ENCODE measurements at regions not wholly inside any gene's neighbourhood (a gene's known extent, or its start where the extent isn't known, plus 50 kb on each side); places are given as distances from the start of the nearest gene placed in this dataset.

DNA sequence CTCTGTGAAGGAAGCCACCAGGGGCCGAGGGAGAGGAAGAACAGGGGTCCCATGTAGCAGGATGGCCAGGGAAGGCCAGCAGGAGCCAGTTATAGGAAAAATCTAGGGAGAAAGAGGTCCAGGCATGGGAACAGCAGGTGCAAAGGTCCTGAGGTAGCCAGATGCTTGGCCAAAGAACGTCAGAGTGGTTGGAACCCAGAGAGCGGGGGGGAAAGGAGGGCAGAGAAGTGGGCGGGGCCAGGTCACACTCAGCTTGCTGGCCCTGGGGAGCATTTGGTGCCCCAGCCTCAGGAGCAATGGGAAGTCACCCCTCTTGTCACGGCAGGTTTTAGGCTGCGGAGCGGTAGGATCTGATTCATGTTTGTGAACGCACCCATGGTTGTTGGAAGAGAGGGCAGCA, 180.5 kb downstream of the PHETA1 start:
- H3K4me1 Mint-ChIP-seq (ENCODE audit: low read depth), result no peaks in the 10 kb centered on the region
- no peak overlapping the region for H3K4me3 Mint-ChIP-seq
- H3K36me3 Mint-ChIP-seq (ENCODE audit: low read depth), result no peaks in the 10 kb centered on the region
- DNase-seq, result no peak
- H3K9me3 Mint-ChIP-seq, result peaks cover 7% of the 10 kb centered on the region; the same call in 1 of the 2 replicates
- TF ChIP-seq, protein P1, sequence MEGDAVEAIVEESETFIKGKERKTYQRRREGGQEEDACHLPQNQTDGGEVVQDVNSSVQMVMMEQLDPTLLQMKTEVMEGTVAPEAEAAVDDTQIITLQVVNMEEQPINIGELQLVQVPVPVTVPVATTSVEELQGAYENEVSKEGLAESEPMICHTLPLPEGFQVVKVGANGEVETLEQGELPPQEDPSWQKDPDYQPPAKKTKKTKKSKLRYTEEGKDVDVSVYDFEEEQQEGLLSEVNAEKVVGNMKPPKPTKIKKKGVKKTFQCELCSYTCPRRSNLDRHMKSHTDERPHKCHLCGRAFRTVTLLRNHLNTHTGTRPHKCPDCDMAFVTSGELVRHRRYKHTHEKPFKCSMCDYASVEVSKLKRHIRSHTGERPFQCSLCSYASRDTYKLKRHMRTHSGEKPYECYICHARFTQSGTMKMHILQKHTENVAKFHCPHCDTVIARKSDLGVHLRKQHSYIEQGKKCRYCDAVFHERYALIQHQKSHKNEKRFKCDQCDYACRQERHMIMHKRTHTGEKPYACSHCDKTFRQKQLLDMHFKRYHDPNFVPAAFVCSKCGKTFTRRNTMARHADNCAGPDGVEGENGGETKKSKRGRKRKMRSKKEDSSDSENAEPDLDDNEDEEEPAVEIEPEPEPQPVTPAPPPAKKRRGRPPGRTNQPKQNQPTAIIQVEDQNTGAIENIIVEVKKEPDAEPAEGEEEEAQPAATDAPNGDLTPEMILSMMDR (IDR thresholded peaks at IDR 0.05), result no peak
- H3K27ac Mint-ChIP-seq, result no peak overlapping the region
- H3K27me3 Mint-ChIP-seq (ENCODE audit: insufficient read depth), result peaks cover 22% of the 10 kb centered on the region

DNA sequence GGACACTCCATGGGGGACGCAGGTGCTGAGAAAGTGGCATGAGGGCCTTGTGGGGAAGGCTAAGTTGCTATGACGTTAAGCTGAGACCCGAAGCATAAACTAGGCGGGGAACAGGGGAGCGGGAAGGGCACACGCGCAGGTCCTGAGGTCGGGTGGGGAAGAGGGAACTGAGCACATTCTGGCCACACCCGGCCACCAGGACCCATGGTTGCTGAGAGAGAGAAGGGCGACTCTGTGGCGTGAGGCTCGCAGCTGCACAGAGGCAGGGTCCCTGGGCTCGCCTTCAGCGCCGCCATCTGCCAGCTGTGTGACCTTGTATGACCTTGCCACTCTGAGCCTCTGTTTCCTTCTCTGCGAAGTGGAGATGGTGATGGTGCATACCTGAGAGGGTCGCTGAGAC, 182.5 kb downstream of the PHETA1 start:
- Mint-ChIP-seq H3K4me1 (ENCODE audit: low read depth) (no peaks in the 10 kb centered on the region), H3K27ac (no peak overlapping the region), H3K27me3 (ENCODE audit: insufficient read depth) (peaks cover 34% of the 10 kb centered on the region), H3K9me3 (peaks cover 7% of the 10 kb centered on the region; the same call in 1 of the 2 replicates), H3K4me3 (no peak overlapping the region), H3K36me3 (ENCODE audit: low read depth) (no peaks in the 10 kb centered on the region)
- TF ChIP-seq, protein P1 (IDR thresholded peaks at IDR 0.05), result no peak
- no peak for DNase-seq

DNA sequence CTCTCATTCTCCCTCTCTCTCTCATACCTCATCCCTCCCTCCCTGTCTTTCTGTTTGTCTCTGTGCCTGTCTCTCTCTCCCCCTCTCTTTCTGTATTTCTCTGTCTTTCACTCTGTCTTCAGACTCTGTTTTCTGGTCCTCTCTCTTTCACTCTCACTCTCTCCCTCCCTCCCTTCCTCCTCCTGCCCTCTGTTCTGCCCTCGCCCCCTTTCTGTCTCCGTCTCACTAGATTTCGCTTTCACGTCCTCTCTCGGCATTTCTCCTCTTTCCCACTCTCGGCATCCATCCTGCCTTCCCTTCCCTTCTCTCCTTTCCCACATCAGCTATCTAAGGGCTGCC, 183.0 kb downstream of the PHETA1 start:
- Mint-ChIP-seq H3K9me3 (peaks cover 7% of the 10 kb centered on the region; the same call in 1 of the 2 replicates), H3K36me3 (ENCODE audit: low read depth) (no peaks in the 10 kb centered on the region), H3K4me3 (no peak overlapping the region), H3K4me1 (ENCODE audit: low read depth) (no peaks in the 10 kb centered on the region), H3K27ac (no peak overlapping the region), H3K27me3 (ENCODE audit: insufficient read depth) (peaks cover 38% of the 10 kb centered on the region)
- no peak for DNase-seq
- TF ChIP-seq, protein P1 (IDR thresholded peaks at IDR 0.05), result no peak

DNA sequence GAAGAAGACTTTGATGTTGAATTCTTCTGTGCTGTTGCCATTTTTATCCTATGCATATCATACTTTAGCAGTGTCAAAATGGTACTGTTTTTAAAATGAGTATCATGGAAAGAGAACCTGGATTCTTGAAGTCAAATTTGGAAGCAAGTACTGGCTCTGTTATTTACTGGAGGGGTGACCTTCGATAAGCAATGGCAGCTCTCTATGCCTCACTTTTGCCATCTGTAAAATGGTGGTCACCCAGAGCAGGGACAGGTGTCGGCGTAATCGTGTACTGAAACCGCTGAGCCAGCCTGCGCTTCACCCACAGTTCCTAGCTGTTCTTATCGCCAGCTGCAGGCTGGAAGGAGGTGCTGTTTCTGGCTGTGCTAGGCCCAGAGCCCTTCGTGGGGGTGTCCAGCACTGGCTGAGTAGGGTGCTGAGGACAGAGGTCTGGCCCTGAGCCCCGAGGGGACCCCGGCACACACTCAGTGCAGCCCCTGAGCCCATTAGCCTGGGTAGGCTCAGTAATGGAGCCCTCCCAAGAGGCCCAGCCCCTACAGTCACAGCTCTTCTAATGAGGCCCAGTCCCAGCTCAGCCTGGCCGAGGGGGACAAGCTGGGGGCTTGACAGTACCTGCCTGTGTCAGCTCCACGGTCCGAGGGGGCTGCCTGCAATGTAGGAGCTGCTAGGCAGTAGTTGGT, 183.5 kb downstream of the PHETA1 start:
- Mint-ChIP-seq H3K27ac (no peak overlapping the region), H3K27me3 (ENCODE audit: insufficient read depth) (peaks cover 38% of the 10 kb centered on the region), H3K36me3 (ENCODE audit: low read depth) (no peaks in the 10 kb centered on the region), H3K4me3 (no peak overlapping the region), H3K4me1 (ENCODE audit: low read depth) (no peaks in the 10 kb centered on the region), H3K9me3 (peaks cover 7% of the 10 kb centered on the region; the same call in 1 of the 2 replicates)
- DNase-seq, result no peak
- TF ChIP-seq, protein P1 (IDR thresholded peaks at IDR 0.05), result no peak

DNA sequence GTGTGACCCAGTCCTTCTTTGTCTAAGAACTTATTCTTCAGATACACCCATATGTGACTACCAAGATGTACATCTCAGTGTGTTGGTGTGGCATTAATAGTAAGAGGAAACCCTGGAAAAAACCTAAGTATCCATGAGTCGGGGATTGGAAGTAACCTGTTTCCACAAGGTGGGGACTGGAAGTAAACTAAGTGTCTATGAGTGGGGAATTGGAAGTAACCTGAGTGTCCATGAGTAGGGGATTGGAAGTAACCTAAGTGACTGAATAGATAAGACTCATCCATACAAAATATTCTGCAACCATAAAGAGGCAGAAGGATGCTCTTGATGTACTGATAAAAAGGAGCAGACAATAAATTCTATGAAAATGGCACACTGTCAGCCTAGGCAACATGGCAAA, 184.7 kb downstream of the PHETA1 start:
- Mint-ChIP-seq H3K27ac (no peak overlapping the region), H3K4me1 (ENCODE audit: low read depth) (no peaks in the 10 kb centered on the region), H3K4me3 (no peak overlapping the region), H3K36me3 (ENCODE audit: low read depth) (no peaks in the 10 kb centered on the region), H3K27me3 (ENCODE audit: insufficient read depth) (peaks cover 36% of the 10 kb centered on the region), H3K9me3 (no peaks in the 10 kb centered on the region)
- no peak for DNase-seq
- TF ChIP-seq, protein P1 (IDR thresholded peaks at IDR 0.05), result no peak
